Astrocyte (in vitro differentiated cells and primary cell): ENCODE measurements at regions not wholly inside any gene's neighbourhood (a gene's known extent, or its start where the extent isn't known, plus 50 kb on each side); places are given as distances from the start of the nearest gene placed in this dataset.

ENCODE experiments used
- CTCF ChIP-seq: IDR thresholded peaks from 2 replicates; pipeline ENCODE4 v1.5.1; 2011; ENCODE audit warnings: low read depth, mild to moderate bottlenecking, inconsistent platforms, low read length, moderate library complexity; ENCODE audit not compliant: insufficient read depth
- EZH2 ChIP-seq: IDR thresholded peaks from 2 replicates; pipeline ENCODE4 v1.6.1; 2012; ENCODE audit warnings: mild to moderate bottlenecking, low read length, inconsistent platforms; ENCODE audit not compliant: insufficient read depth

- TF ChIP-seq CTCF: no peak
- TF ChIP-seq EZH2: no peak
Observed at GRCh38 chr9:82105729-82106128, 117.2 kb downstream of the SPATA31D1 start.
